UCSD-AML1 (cell line): ENCODE measurements at regions not wholly inside any gene's neighbourhood (a gene's known extent, or its start where the extent isn't known, plus 50 kb on each side); places are given as distances from the start of the nearest gene placed in this dataset.
A peak's percentile ranks its signal among the peaks of the same experiment; 100 is the strongest.
"Not testable (repeated sequence)": the region's sequence is repeated elsewhere in the genome, so short reads cannot be mapped to it uniquely, and the experiment has no call there.

Source experiments
- DNase-seq: peaks from one replicate; lab custom pipeline; 2025; ENCODE audit not compliant: unreplicated experiment; lab: John Stamatoyannopoulos, UW

- no peak for DNase-seq
Observed at GRCh38 chr6:141790921-141791320, 341.8 kb upstream of the GJE1 start.

GRCh38 chr6:141788096-141788495, 344.6 kb upstream of the GJE1 start:
- no peak for DNase-seq

- no peak for DNase-seq
Observed at GRCh38 chr6:141783585-141783984, 349.1 kb upstream of the GJE1 start.

GRCh38 chr6:141780296-141780695, 352.4 kb upstream of the GJE1 start:
- no peak for DNase-seq

GRCh38 chr6:141764388-141764787, 368.3 kb upstream of the GJE1 start:
- DNase-seq = no peak

- no peak for DNase-seq
Observed at GRCh38 chr6:141758430-141758829, 374.3 kb upstream of the GJE1 start.

GRCh38 chr6:141753180-141753579, 379.5 kb upstream of the GJE1 start:
- DNase-seq = no peak

GRCh38 chr6:141752677-141753076, 380.0 kb upstream of the GJE1 start:
- no peak for DNase-seq

- not testable (repeated sequence) for DNase-seq
Observed at GRCh38 chr6:141746324-141746723, 386.4 kb upstream of the GJE1 start.

- no peak for DNase-seq
Observed at GRCh38 chr6:141744971-141745370, 387.8 kb upstream of the GJE1 start.

- DNase-seq = no peak
Observed at GRCh38 chr6:141744194-141744925, 388.4 kb upstream of the GJE1 start.

GRCh38 chr6:141736104-141736503, 396.6 kb upstream of the GJE1 start:
- no peak for DNase-seq

GRCh38 chr6:141735126-141735525, 397.6 kb upstream of the GJE1 start:
- DNase-seq = no peak

- no peak for DNase-seq
Observed at GRCh38 chr6:141734071-141734840, 398.5 kb upstream of the GJE1 start.

GRCh38 chr6:141729146-141729545, 403.6 kb upstream of the GJE1 start:
- DNase-seq = no peak

GRCh38 chr6:141728330-141728729, 404.4 kb upstream of the GJE1 start:
- no peak for DNase-seq

- DNase-seq = peak; percentile 6
Observed at GRCh38 chr6:141726248-141726647, 406.5 kb upstream of the GJE1 start.

- DNase-seq = no peak
Observed at GRCh38 chr6:141724731-141725130, 408.0 kb upstream of the GJE1 start.

- no peak for DNase-seq
Observed at GRCh38 chr6:141719476-141719875, 413.2 kb upstream of the GJE1 start.

GRCh38 chr6:141705431-141705830, 427.3 kb upstream of the GJE1 start:
- DNase-seq = no peak

GRCh38 chr6:141704151-141704550, 428.6 kb upstream of the GJE1 start:
- DNase-seq = no peak

- DNase-seq = no peak
Observed at GRCh38 chr6:141701732-141702131, 431.0 kb upstream of the GJE1 start.

- no peak for DNase-seq
Observed at GRCh38 chr6:141700819-141701218, 431.9 kb upstream of the GJE1 start.
